Aorta (tissue), 5 donors: ENCODE measurements at regions not wholly inside any gene's neighbourhood (a gene's known extent, or its start where the extent isn't known, plus 50 kb on each side); places are given as distances from the start of the nearest gene placed in this dataset.

ENCODE experiments used
- ATAC-seq: fragments of 200-7000 bp; cut with Tn5 transposase; one replicate; pipeline ENCODE4 v1.9.1; 2022; ENCODE audit warnings: moderate library complexity; ENCODE audit not compliant: low FRiP score
- DNase-seq, 2 donors: peaks; one replicate each; pipeline ENCODE4 v3.0.0-alpha.2; 2020
- H3K27ac ChIP-seq, 2 donors: one replicate each; pipeline ENCODE4 v1.5.1; 2013; ENCODE audit warnings: low read length in 2 of 2, mild to moderate bottlenecking in 2 of 2, moderate library complexity in 2 of 2, control low read depth in 1 of 2, inconsistent platforms in 1 of 2, low read depth in 1 of 2
- H3K27me3 ChIP-seq, 2 donors: one replicate each; pipeline ENCODE4 v1.6.1; 2013; ENCODE audit warnings: control low read depth in 1 of 2, low read length in 1 of 2, mild to moderate bottlenecking in 1 of 2, moderate library complexity in 1 of 2; ENCODE audit not compliant: insufficient read depth in 2 of 2, control insufficient read depth in 1 of 2
- H3K36me3 ChIP-seq, 2 donors: one replicate each; pipeline ENCODE4 v1.6.1; 2013; ENCODE audit warnings: control low read depth in 1 of 2, low read length in 1 of 2, mild to moderate bottlenecking in 1 of 2; ENCODE audit not compliant: insufficient read depth in 2 of 2, control insufficient read depth in 1 of 2
- H3K4me1 ChIP-seq, 2 donors: one replicate each; pipeline ENCODE4 v1.6.1; 2013; ENCODE audit warnings: low read length in 2 of 2, control low read depth in 1 of 2, mild to moderate bottlenecking in 1 of 2, moderate library complexity in 1 of 2; ENCODE audit not compliant: insufficient read depth in 2 of 2, control insufficient read depth in 1 of 2
- H3K4me3 ChIP-seq, 2 donors: one replicate each; pipeline ENCODE4 v1.5.1; 2013; ENCODE audit warnings: low read length in 2 of 2, control low read depth in 1 of 2, mild to moderate bottlenecking in 1 of 2
- H3K9me3 ChIP-seq: one replicate; pipeline ENCODE4 v1.6.1; 2013; ENCODE audit warnings: mild to moderate bottlenecking, low read length; ENCODE audit not compliant: control insufficient read depth
- WGBS, 2 donors: extraction: QIAGEN DNeasy Blood & Tissue Kit; methylation state at CpG; one replicate each; pipeline ENCODE4 v1.1.7; 2013; 5-methylcytosine and 5-hydroxymethylcytosine counted together
- intact Hi-C, 2 donors: fragments of 100-400 bp; cut with DNase I; formaldehyde crosslinking; loops; one replicate each; pipeline versions ENCODE4 v1.14.2 to v1.15.0; 2022
- donor health status: healthy with polysubstance abuse.
- donor health status: Bipolar disorder and iron deficiency.
- donor health status: DM: no; HTN: no; CAD: no.
- donor health status: DM: no; HTN: no; CAD: no.
- donor health status: DM: yes; HTN: yes; CAD: no.

DNA sequence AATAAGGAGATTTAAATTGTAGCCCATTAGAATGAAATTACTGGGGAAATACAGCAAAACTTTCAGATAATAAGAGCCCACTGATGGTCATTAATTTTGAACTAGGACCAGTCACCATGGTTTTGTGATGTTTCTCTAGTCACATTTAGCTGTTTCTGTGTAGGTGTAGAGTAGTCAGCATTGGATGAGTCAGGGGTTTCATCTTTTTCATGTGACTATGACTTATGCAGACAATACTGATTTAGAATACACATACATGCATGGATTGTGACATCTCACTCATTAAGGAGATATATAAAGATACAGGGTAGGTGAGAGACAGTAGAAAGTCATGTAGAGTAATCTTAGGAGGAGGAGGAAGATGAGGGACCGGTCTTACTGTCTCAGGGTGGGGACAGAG is 1192.7 kb downstream of the KCNT2 start:
- Histone ChIP-seq H3K4me3 (no peak overlapping the region), H3K36me3 (no peaks in the 10 kb centered on the region), H3K9me3 (no peaks in the 10 kb centered on the region), H3K27me3 (no peaks in the 10 kb centered on the region), H3K27ac (no peak overlapping the region), H3K4me1 (no peaks in the 10 kb centered on the region)
- intact Hi-C loops, result no loop called here
- DNase-seq (no peak), ATAC-seq (no peak)
- WGBS, 2 donors, result 86 to 93% methylated on average over 1 of the region's 1 CpG

DNA sequence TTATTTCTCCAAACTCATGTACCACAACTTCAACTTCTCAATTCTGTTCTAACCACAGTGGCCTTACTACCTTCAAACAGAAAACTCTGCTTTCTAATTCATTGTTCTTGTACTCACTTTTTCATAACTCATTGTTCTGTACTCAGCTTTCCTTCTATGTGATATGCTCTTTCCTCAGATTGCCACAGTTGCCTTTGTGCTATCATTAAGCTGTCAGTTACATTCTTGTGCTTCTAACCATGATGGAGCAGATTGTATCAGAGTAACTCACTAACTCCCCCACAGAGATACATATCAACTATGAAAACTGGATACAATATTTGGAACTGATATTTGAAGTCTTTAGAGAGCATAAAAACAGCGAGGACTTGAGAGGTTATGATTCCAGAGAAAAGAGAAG is 1213.7 kb downstream of the KCNT2 start:
- Histone ChIP-seq H3K4me3 (no peak overlapping the region), H3K36me3 (no peaks in the 10 kb centered on the region), H3K4me1 (no peaks in the 10 kb centered on the region), H3K9me3 (no peaks in the 10 kb centered on the region), H3K27me3 (no peaks in the 10 kb centered on the region), H3K27ac (no peak overlapping the region)
- 71 to 90% methylated on average over 1 of the region's 1 CpG for WGBS, 2 donors
- ATAC-seq (no peak), DNase-seq (no peak)
- intact Hi-C loops, result no loop called here

DNA sequence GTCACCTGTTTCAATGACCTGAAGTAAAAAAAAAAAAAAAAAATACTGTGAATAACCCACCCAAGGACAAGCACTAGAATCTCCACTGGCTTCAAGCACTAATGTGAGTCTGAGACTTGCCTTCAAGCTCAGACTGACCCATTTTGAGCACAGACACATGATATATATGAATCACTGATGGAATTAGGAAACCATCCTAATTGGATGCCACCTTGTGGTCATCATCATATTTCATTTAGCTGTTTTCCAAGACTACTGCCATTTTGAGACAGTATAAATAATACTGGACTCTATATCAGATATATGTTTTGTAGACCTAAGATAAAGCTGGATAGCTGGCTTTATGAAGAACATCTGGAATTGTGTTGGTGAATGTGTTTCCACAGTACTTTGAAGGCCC is 1232.0 kb downstream of the KCNT2 start:
- intact Hi-C loops, result no loop called here
- no peak overlapping the region for H3K4me3 ChIP-seq
- H3K27ac ChIP-seq, result no peak overlapping the region
- H3K9me3 ChIP-seq, result no peaks in the 10 kb centered on the region
- no peaks in the 10 kb centered on the region for H3K36me3 ChIP-seq
- DNase-seq (no peak), ATAC-seq (no peak)
- no peaks in the 10 kb centered on the region for H3K27me3 ChIP-seq
- H3K4me1 ChIP-seq, result no peaks in the 10 kb centered on the region

DNA sequence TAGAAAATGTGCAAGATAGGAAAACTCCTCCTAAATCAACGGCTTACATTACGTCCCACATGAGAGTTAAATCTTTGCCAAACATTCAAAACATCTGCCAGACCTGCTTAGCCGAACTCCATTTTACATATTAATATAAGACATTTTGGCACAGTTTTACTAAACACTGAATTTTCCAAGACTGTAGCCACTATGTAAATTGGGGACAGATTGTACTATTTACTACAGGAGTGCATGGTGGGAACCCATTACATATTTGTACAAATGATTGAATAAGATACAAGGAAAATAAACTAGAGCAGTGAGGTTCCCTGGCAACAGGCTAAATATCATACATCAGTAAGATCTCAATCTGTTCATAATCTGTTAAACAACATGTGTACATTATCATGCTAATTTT is 1234.4 kb downstream of the KCNT2 start:
- intact Hi-C loops, result no loop called here
- H3K27ac ChIP-seq, result no peak overlapping the region
- H3K27me3 ChIP-seq, result no peaks in the 10 kb centered on the region
- ATAC-seq (no peak), DNase-seq (no peak)
- H3K36me3 ChIP-seq, result no peaks in the 10 kb centered on the region
- no peaks in the 10 kb centered on the region for H3K4me1 ChIP-seq
- no peak overlapping the region for H3K4me3 ChIP-seq
- H3K9me3 ChIP-seq, result no peaks in the 10 kb centered on the region
- 14 to 15% methylated on average over 3 of the region's 3 CpGs for WGBS, 2 donors

DNA sequence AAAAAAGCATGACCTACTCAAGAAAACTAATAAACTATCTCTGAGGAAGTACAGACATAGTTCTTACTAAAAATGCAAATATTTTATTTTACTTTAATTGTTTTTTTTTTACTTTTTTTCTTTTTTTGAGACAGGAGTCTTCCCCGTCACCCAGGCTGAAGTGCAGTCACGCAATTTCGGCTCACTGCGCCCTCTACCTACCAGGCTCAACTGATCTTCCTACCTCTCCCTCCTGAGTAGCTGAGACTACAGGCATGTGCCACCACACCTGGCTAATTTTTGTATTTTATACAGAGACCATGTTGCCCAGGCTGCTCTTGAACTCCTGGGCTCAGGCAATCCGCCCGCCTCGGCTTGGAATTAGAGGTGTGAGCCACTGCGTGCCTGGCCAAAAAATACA is 1263.1 kb downstream of the KCNT2 start:
- Histone ChIP-seq H3K9me3 (no peaks in the 10 kb centered on the region), H3K36me3 (no peaks in the 10 kb centered on the region), H3K27me3 (no peaks in the 10 kb centered on the region), H3K4me3 (no peak overlapping the region), H3K4me1 (no peaks in the 10 kb centered on the region), H3K27ac (no peak overlapping the region)
- WGBS, 2 donors, result 65 to 73% methylated on average over 8 of the region's 8 CpGs
- no peak for ATAC-seq
- no peak for DNase-seq
- intact Hi-C loops, result no loop called here

DNA sequence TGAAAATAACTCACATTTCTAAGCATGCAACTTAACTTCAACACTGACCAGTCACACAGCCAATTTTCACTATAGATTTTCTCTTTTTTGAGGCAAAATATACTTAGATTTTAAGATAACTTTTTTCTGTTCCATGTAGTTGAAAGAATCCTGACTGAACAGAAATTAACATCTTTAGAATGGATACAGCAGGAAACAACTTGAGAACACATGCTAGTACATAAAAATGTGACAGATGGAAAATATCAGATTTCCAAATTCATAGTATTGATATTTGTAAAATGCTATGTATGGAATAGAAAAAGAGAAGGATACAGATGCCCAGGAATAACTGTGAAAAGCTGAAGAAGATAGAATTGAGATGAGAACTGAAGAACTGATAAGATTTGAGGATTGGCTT is 1270.6 kb downstream of the KCNT2 start:
- Histone ChIP-seq H3K9me3 (no peaks in the 10 kb centered on the region), H3K36me3 (no peaks in the 10 kb centered on the region), H3K27me3 (no peaks in the 10 kb centered on the region), H3K4me3 (no peak overlapping the region), H3K4me1 (no peaks in the 10 kb centered on the region), H3K27ac (no peak overlapping the region)
- intact Hi-C loops, result no loop called here
- ATAC-seq (no peak), DNase-seq (no peak)

DNA sequence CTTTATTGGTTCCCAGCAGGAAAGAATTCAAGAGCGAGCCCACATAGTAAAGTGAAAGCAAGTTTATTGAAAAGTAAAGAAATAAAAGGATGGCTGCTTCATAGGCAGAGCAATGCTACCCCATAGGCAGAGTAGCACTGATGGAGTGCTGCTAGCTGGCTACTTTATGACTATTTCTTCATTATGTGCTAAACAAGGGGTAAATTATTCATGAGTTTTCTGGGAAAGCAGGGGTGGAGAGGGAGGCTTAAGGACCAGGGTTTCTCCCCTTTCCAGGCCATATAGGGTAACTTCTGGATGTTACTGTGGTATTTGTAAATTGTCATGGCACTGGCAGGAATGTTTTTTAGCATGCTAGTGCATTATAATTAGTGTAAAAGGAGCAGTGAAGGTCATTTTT is 1271.4 kb downstream of the KCNT2 start:
- no peak overlapping the region for H3K27ac ChIP-seq
- no peak overlapping the region for H3K4me3 ChIP-seq
- DNase-seq, result no peak
- no peaks in the 10 kb centered on the region for H3K27me3 ChIP-seq
- WGBS, 2 donors, result 87 to 94% methylated on average over 1 of the region's 1 CpG
- H3K9me3 ChIP-seq, result no peaks in the 10 kb centered on the region
- ATAC-seq, result no peak
- intact Hi-C loops, result no loop called here
- no peaks in the 10 kb centered on the region for H3K36me3 ChIP-seq
- no peaks in the 10 kb centered on the region for H3K4me1 ChIP-seq

DNA sequence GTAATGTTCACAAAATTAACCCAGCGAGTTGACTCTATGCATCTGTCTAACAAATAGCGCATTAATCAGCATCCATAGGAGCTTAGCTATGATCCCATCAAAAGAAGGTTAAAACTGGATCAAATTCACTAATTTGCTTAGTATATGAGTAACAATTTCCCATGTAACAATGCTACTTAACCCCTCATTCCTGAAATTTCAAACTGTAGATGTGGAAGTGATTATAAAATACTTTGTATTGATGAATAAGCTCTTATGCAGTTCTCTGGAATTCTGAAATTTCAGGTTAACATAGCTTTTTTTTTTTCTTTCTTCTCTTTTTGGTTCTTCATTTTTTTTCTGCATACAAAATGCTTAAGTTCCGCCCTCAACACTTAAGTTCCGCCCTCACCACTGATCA is 1272.7 kb downstream of the KCNT2 start:
- Histone ChIP-seq H3K4me1 (no peaks in the 10 kb centered on the region), H3K27ac (no peak overlapping the region), H3K27me3 (no peaks in the 10 kb centered on the region), H3K4me3 (no peak overlapping the region), H3K36me3 (no peaks in the 10 kb centered on the region), H3K9me3 (no peaks in the 10 kb centered on the region)
- no peak for DNase-seq
- 92 to 96% methylated on average over 4 of the region's 4 CpGs for WGBS, 2 donors
- no peak for ATAC-seq
- intact Hi-C loops, result no loop called here

DNA sequence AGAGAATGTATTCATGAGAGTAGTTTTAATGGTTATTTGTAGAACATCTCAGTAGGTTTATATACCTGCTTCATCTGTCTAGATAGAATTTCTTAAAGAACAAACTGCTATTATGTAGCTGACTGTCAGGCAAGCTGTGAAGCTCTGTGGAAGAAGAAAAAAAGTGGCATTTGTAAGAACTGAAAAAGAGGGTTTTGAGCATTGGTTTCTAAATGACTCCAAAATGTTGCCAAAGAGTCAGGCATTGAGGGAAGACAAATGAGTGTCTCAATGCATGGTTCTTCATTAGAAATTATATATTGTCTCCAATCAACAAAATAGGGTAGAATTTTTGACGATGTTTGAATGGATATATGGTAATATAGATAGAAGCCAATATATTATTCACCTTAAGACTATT is 1276.1 kb downstream of the KCNT2 start:
- Histone ChIP-seq H3K27ac (no peak overlapping the region), H3K27me3 (no peaks in the 10 kb centered on the region), H3K4me1 (no peaks in the 10 kb centered on the region), H3K4me3 (no peak overlapping the region), H3K9me3 (no peaks in the 10 kb centered on the region), H3K36me3 (no peaks in the 10 kb centered on the region)
- no peak for DNase-seq
- intact Hi-C loops, result no loop called here
- ATAC-seq, result no peak
- WGBS, 2 donors, result 90 to 97% methylated on average over 1 of the region's 1 CpG

DNA sequence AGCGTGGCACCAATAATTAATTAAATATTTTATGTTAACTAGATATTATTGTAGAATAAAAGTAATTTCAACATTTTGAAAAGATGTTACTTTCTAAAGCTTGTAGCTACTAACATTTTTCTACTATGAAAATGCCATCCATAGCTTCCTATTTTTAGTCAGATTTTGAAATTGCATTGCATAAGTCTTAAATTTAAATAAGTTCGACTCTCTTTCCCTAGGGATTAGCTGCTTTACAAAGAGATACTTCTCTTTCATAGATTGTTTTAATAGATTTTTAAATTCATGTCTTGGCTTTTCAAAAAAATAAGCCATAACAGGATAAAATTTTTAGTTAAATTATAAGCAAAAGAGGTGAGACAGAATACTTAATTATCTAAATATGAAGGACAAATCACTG is 1279.6 kb downstream of the KCNT2 start:
- H3K36me3 ChIP-seq, result no peaks in the 10 kb centered on the region
- H3K9me3 ChIP-seq, result no peaks in the 10 kb centered on the region
- DNase-seq, result no peak
- ATAC-seq, result no peak
- 47 to 55% methylated on average over 2 of the region's 2 CpGs for WGBS, 2 donors
- no peaks in the 10 kb centered on the region for H3K27me3 ChIP-seq
- no peak overlapping the region for H3K4me3 ChIP-seq
- no peak overlapping the region for H3K27ac ChIP-seq
- intact Hi-C loops, result no loop called here
- no peaks in the 10 kb centered on the region for H3K4me1 ChIP-seq
